SK-N-SH treated with all-trans-retinoic acid at 6 μM for 48 hours (cell line): ENCODE measurements at regions not wholly inside any gene's neighbourhood (a gene's known extent, or its start where the extent isn't known, plus 50 kb on each side); places are given as distances from the start of the nearest gene placed in this dataset.

Experiments used
- ARNTL ChIP-seq: fragments of 450-650 bp; formaldehyde crosslinking; IDR thresholded peaks from 2 replicates; pipeline ENCODE4 v1.5.0; 2020; ENCODE audit warnings: low read depth, mild to moderate bottlenecking, moderate library complexity, borderline replicate concordance
- CSRNP3 ChIP-seq: fragments of 250-450 bp; sonication (Bioruptor Pico); IDR thresholded peaks from 2 replicates; pipeline ENCODE4 v1.5.1; 2021; ENCODE audit warnings: mild to moderate bottlenecking, moderate library complexity
- OSR1 ChIP-seq: fragments of 250-450 bp; sonication (Bioruptor Pico); IDR thresholded peaks from 2 replicates; pipeline ENCODE4 v1.8.0; 2022; ENCODE audit warnings: moderate library complexity, mild to moderate bottlenecking, inconsistent platforms
- RARB ChIP-seq: fragments of 250-450 bp; sonication (Bioruptor Pico); IDR thresholded peaks from 2 replicates; pipeline ENCODE4 v1.8.0; 2021; ENCODE audit warnings: mild to moderate bottlenecking, moderate library complexity
- ZC3H10 ChIP-seq: fragments of 250-450 bp; sonication (Bioruptor Pico); IDR thresholded peaks from 2 replicates; pipeline ENCODE4 v1.5.1; 2021; ENCODE audit warnings: mild to moderate bottlenecking, moderate library complexity
- ZFP3 ChIP-seq: fragments of 250-450 bp; sonication (Bioruptor Pico); IDR thresholded peaks from 2 replicates; pipeline ENCODE4 v1.5.0; 2020; ENCODE audit warnings: mild to moderate bottlenecking, moderate library complexity
- ZFP30 ChIP-seq: fragments of 450-650 bp; formaldehyde crosslinking; IDR thresholded peaks from 2 replicates; pipeline ENCODE4 v1.5.0; 2022; ENCODE audit warnings: mild to moderate bottlenecking, moderate library complexity
- ZNF565 ChIP-seq: fragments of 450-650 bp; formaldehyde crosslinking; conservative IDR thresholded peaks from 2 replicates; pipeline ENCODE4 v1.5.0; 2020; ENCODE audit warnings: low read depth, mild to moderate bottlenecking, moderate library complexity
- TF ChIP-seq, protein P1 (sequence below): fragments of 250-450 bp; sonication (Bioruptor Pico); IDR thresholded peaks from 2 replicates; pipeline ENCODE4 v1.8.0; 2020; ENCODE audit warnings: mild to moderate bottlenecking, moderate library complexity, borderline replicate concordance
- TF ChIP-seq, protein P2 (sequence below): fragments of 250-450 bp; sonication (Bioruptor Pico); IDR thresholded peaks from 2 replicates; pipeline ENCODE4 v1.5.0; 2020; ENCODE audit warnings: mild to moderate bottlenecking, moderate library complexity

GRCh38 chr3:8261018-8261417 is 240.6 kb upstream of the LMCD1 start:
- TF ChIP-seq, protein P1, sequence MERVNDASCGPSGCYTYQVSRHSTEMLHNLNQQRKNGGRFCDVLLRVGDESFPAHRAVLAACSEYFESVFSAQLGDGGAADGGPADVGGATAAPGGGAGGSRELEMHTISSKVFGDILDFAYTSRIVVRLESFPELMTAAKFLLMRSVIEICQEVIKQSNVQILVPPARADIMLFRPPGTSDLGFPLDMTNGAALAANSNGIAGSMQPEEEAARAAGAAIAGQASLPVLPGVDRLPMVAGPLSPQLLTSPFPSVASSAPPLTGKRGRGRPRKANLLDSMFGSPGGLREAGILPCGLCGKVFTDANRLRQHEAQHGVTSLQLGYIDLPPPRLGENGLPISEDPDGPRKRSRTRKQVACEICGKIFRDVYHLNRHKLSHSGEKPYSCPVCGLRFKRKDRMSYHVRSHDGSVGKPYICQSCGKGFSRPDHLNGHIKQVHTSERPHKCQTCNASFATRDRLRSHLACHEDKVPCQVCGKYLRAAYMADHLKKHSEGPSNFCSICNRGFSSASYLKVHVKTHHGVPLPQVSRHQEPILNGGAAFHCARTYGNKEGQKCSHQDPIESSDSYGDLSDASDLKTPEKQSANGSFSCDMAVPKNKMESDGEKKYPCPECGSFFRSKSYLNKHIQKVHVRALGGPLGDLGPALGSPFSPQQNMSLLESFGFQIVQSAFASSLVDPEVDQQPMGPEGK: no peak
- TF ChIP-seq ZFP3 (CRISPR knock-in tag) (no peak), ZFP30 (CRISPR knock-in tag) (no peak), CSRNP3 (CRISPR knock-in tag) (no peak), ARNTL (CRISPR knock-in tag) (no peak), ZNF565 (no peak), RARB (CRISPR knock-in tag) (no peak), ZC3H10 (no peak), OSR1 (CRISPR knock-in tag) (no peak)
- TF ChIP-seq, protein P2, sequence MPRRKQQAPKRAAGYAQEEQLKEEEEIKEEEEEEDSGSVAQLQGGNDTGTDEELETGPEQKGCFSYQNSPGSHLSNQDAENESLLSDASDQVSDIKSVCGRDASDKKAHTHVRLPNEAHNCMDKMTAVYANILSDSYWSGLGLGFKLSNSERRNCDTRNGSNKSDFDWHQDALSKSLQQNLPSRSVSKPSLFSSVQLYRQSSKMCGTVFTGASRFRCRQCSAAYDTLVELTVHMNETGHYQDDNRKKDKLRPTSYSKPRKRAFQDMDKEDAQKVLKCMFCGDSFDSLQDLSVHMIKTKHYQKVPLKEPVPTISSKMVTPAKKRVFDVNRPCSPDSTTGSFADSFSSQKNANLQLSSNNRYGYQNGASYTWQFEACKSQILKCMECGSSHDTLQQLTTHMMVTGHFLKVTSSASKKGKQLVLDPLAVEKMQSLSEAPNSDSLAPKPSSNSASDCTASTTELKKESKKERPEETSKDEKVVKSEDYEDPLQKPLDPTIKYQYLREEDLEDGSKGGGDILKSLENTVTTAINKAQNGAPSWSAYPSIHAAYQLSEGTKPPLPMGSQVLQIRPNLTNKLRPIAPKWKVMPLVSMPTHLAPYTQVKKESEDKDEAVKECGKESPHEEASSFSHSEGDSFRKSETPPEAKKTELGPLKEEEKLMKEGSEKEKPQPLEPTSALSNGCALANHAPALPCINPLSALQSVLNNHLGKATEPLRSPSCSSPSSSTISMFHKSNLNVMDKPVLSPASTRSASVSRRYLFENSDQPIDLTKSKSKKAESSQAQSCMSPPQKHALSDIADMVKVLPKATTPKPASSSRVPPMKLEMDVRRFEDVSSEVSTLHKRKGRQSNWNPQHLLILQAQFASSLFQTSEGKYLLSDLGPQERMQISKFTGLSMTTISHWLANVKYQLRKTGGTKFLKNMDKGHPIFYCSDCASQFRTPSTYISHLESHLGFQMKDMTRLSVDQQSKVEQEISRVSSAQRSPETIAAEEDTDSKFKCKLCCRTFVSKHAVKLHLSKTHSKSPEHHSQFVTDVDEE (CRISPR knock-in tag): no peak
